Esophagus squamous epithelium (tissue), 4 donors: ENCODE measurements at regions not wholly inside any gene's neighbourhood (a gene's known extent, or its start where the extent isn't known, plus 50 kb on each side); places are given as distances from the start of the nearest gene placed in this dataset.

Experiments
- CTCF ChIP-seq, 6 experiments: fragments of 450-650 bp in 4 of 6; fragments of 200-600 bp in 2 of 6; sonication (generic) in 2 of 6; IDR thresholded peaks; one replicate each; pipeline ENCODE4 v1.5.1; 2016 to 2019; ENCODE audit warnings: antibody characterized with exemption in 6 of 6, mild to moderate bottlenecking in 4 of 6, moderate library complexity in 4 of 6
- POLR2A ChIP-seq, 4 donors: fragments of 450-650 bp; IDR thresholded peaks; one replicate each; pipeline ENCODE4 v1.6.1; 2017; ENCODE audit warnings: antibody characterized with exemption in 4 of 4, mild to moderate bottlenecking in 4 of 4, moderate library complexity in 3 of 4

- TF ChIP-seq CTCF (IDR thresholded peaks at IDR 0.05) (no peak), POLR2A (IDR thresholded peaks at IDR 0.05) (no peak)
Observed at GRCh38 chr5:106116682-106117081, 1554.1 kb downstream of the EFNA5 start.
